SK-N-MC (cell line): ENCODE measurements at regions not wholly inside any gene's neighbourhood (a gene's known extent, or its start where the extent isn't known, plus 50 kb on each side); places are given as distances from the start of the nearest gene placed in this dataset.

Experiments used
- EZH2 ChIP-seq: fragments of 200-600 bp; sonication (generic); IDR thresholded peaks from one replicate; pipeline ENCODE4 v1.6.1; 2017; ENCODE audit warnings: antibody characterized with exemption
- FOXP2 ChIP-seq: optimal IDR thresholded peaks from 2 replicates; pipeline ENCODE3; 2011; ENCODE audit warnings: mild to moderate bottlenecking, moderate library complexity; ENCODE audit not compliant: insufficient read depth; ENCODE audit errors: extremely low read length, control extremely low read depth
- POLR2AphosphoS5 ChIP-seq: IDR thresholded peaks from 2 replicates; pipeline ENCODE4 v1.6.1; 2012; ENCODE audit warnings: mild to moderate bottlenecking, low read depth, low read length, borderline replicate concordance

GRCh38 chr2:120520454-120520853, 174.5 kb downstream of the INHBB start:
- TF ChIP-seq EZH2 (no peak), POLR2AphosphoS5 (no peak), FOXP2 (no peak)
